HG03442 (cell line): ENCODE measurements at regions not wholly inside any gene's neighbourhood (a gene's known extent, or its start where the extent isn't known, plus 50 kb on each side); places are given as distances from the start of the nearest gene placed in this dataset.

ENCODE experiments used
- ATAC-seq: cut with Tn5 transposase; IDR thresholded peaks from one replicate; pipeline ENCODE4 v1.9.1; 2021; ENCODE audit warnings: mild to moderate bottlenecking, moderate library complexity; ENCODE audit not compliant: unreplicated experiment

GRCh38 chr12:24066097-24066496 lies 116.6 kb upstream of the SOX5 start:
- no peak for ATAC-seq

- ATAC-seq, result no peak
These were observed 113.3 kb upstream of the SOX5 start for GRCh38 chr12:24062642-24063245.

GRCh38 chr12:24060089-24060488 lies 110.6 kb upstream of the SOX5 start:
- ATAC-seq, result no peak

- ATAC-seq, result no peak
These were observed 108.5 kb upstream of the SOX5 start for GRCh38 chr12:24057920-24058476.

GRCh38 chr12:24055747-24056146 lies 106.3 kb upstream of the SOX5 start:
- ATAC-seq, result no peak

GRCh38 chr12:24054416-24054815 lies 104.9 kb upstream of the SOX5 start:
- no peak for ATAC-seq

GRCh38 chr12:24049728-24050127 lies 100.3 kb upstream of the SOX5 start:
- no peak for ATAC-seq

- ATAC-seq, result no peak
These were observed 99.6 kb upstream of the SOX5 start for GRCh38 chr12:24049101-24049500.

- no peak for ATAC-seq
These were observed 99.0 kb upstream of the SOX5 start for GRCh38 chr12:24048446-24048845.

GRCh38 chr12:24047326-24047725 lies 97.9 kb upstream of the SOX5 start:
- no peak for ATAC-seq

- no peak for ATAC-seq
These were observed 96.4 kb upstream of the SOX5 start for GRCh38 chr12:24045816-24046257.

- no peak for ATAC-seq
These were observed 95.7 kb upstream of the SOX5 start for GRCh38 chr12:24044941-24045703.

GRCh38 chr12:24042651-24043050 lies 93.2 kb upstream of the SOX5 start:
- ATAC-seq, result no peak

GRCh38 chr12:24039113-24039525 lies 89.6 kb upstream of the SOX5 start:
- ATAC-seq, result no peak

- ATAC-seq, result no peak
These were observed 88.9 kb upstream of the SOX5 start for GRCh38 chr12:24038211-24038997.

GRCh38 chr12:24036438-24037216 lies 87.2 kb upstream of the SOX5 start:
- ATAC-seq, result no peak

- ATAC-seq, result no peak
These were observed 85.4 kb upstream of the SOX5 start for GRCh38 chr12:24034894-24035293.

GRCh38 chr12:24034160-24034559 lies 84.7 kb upstream of the SOX5 start:
- no peak for ATAC-seq

GRCh38 chr12:24027352-24027751 lies 77.9 kb upstream of the SOX5 start:
- no peak for ATAC-seq

- ATAC-seq, result no peak
These were observed 75.8 kb upstream of the SOX5 start for GRCh38 chr12:24025153-24025798.
